Renal pelvis (tissue), 1 donor: ENCODE measurements at regions not wholly inside any gene's neighbourhood (a gene's known extent, or its start where the extent isn't known, plus 50 kb on each side); places are given as distances from the start of the nearest gene placed in this dataset.

ENCODE experiments used
- DNase-seq: peaks from one replicate; pipeline ENCODE4 v3.0.0-alpha.2; 2013

- DNase-seq, result peak; percentile 75
Observed at GRCh38 chr2:104702031-104702850, 151.7 kb upstream of the POU3F3 start.

DNA sequence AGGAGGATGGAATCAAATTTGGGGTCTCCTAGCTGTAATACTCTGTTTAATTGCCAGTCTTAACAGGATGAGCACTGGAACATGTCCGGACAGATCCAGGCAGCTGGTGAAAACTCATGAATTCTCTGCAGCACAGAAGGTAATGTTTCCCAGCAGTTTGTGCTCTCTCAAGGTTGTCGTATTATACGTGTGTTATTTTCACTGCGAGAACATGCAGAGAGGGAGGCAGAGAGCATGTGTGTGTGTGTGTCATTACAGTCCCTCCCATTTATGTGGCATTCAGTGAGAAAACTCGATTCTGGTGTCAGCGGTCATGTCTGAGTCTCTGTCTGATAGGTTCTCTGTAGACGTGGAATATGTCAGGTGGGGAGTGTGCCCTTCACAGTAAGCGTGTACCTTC is 150.2 kb upstream of the POU3F3 start:
- peak; percentile 8 for DNase-seq

GRCh38 chr2:104704496-104705245 is 149.2 kb upstream of the POU3F3 start:
- DNase-seq, result no peak

DNA sequence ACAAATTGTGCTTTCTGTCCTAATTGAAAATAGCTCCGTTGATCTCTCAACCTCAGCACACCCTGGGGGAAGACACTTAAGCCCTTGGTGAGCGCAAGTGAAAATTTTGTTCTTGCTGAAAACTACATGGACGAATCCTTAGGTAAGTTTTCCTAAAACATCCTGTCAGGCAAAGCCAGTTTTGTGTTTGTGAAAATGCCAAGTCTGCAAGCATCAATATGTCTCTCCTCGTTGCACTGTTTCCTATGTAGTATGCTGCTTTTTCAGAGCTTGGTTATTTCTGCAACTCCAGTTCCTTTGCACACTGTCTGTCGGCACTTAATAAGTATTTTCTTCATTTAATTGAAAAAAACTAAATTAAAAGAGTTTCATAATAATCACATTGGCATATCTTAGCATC is 146.9 kb upstream of the POU3F3 start:
- no peak for DNase-seq

DNA sequence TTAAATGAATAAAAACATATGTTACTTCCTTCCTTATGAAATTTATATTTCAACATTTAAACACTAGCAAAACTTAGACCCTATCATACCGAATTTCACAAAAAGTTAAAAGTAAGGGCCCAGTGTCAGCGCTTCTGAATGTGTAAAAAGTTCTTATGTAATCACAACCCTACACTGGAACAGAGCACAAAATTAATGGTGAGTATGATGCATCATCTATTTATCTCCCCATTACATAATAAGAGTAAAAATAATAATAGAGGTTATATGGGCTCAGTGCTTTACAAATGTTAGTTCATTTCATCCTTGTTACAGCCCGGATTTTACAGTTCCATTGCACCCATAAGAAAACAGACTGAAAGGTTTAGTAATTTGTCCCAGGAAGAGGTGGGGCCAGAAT is 144.9 kb upstream of the POU3F3 start:
- DNase-seq, result no peak

DNA sequence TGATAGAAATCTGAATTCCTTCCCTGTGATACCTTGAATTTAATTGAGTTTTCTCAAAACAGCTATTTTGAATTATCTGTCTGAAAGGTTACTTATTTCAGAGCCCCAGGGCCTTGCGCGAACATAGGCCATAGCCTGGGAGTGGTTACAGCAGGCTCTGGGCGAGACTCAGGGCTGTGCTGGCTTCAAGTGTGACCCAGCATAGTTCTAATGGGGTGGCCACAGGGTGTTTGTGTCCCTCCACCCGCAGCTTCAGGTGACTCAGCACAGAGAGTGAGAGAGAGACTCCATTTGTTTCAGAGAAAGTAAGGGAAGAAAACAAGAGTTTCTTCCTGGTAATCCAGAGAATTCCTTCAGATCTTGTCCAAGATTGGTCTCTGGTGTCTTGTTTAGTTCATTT is 137.9 kb upstream of the POU3F3 start:
- DNase-seq, result no peak

GRCh38 chr2:104733226-104733943 is 120.5 kb upstream of the POU3F3 start:
- no peak for DNase-seq

DNA sequence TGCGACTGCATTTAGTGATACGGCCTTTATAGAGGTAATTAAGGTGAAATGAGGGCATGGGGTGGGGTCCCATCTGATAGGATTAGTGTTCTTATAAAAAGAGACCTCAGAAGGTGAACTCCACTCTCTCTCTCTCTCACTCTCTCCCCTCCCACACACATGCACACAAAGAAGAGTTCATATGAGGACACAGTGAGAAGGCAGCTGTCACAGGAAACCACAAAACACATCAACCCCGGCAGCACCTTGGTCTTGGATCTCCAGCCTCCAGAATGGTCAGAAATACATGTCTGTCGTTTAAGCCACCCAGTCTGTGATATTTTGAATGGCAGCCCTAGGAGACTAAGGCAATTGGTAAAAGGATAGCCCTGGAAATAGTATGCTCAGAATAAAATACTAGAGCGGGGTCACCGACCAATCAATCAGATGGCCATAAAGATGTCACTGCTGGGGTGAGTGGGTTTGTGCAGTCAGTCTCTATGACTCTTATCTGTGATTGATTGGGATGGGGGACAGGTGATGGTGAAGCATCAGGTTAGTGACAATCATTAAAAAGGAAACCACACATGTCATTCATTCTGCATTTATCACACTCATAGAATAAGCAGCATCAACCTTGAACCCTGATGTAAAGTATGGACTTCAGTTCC is 118.9 kb upstream of the POU3F3 start:
- DNase-seq, result no peak

GRCh38 chr2:104736026-104736425 is 117.9 kb upstream of the POU3F3 start:
- no peak for DNase-seq

GRCh38 chr2:104741860-104742259 is 112.1 kb upstream of the POU3F3 start:
- no peak for DNase-seq

GRCh38 chr2:104744537-104744936 is 109.4 kb upstream of the POU3F3 start:
- no peak for DNase-seq

- no peak for DNase-seq
Observed at GRCh38 chr2:104745846-104746245, 108.1 kb upstream of the POU3F3 start.

- DNase-seq, result no peak
Observed at GRCh38 chr2:104746299-104746698, 107.6 kb upstream of the POU3F3 start.

DNA sequence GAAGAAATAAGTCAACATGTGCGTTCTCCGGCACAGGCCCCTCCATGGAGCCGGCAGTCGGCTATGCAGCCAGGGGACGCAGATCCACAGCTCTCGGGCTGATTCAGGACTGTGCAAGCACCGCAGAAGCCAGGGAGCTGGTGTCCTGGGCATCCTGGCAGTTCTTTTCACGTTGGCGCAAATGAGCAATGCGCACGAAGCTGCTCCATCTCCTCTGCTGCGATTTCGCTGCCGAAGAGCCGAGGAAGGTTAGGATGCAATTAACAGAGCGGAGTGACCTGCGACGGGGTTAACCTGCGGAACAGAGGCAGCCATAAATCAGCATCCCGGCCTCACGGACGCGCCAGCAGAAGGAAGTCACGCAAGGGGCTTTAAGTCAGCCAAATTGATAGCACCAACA is 107.1 kb upstream of the POU3F3 start:
- DNase-seq, result peak; percentile 49

GRCh38 chr2:104749856-104750460 is 104.0 kb upstream of the POU3F3 start:
- DNase-seq, result no peak

DNA sequence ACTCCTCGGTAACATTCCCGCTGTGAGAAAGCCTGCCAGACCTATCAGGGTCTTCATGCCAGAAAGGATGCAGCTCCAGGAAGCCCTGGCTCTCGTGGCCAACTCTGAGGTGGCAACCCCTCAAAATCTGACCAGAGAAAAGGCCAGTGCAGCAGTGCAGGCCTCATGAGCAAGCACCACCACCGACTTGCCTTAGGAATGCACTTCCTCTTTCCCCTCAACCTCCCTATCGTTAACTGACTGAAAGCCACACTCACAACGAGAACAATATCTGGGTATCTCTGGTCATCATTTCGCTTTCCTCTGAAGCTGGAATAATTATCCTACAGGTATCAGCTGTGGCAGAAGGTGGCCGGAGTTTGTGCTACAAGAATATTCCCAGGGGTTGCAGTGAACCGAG is 101.4 kb upstream of the POU3F3 start:
- DNase-seq, result no peak

GRCh38 chr2:104755026-104755878 is 98.7 kb upstream of the POU3F3 start:
- DNase-seq, result no peak

GRCh38 chr2:104756118-104756517 is 97.8 kb upstream of the POU3F3 start:
- no peak for DNase-seq

DNA sequence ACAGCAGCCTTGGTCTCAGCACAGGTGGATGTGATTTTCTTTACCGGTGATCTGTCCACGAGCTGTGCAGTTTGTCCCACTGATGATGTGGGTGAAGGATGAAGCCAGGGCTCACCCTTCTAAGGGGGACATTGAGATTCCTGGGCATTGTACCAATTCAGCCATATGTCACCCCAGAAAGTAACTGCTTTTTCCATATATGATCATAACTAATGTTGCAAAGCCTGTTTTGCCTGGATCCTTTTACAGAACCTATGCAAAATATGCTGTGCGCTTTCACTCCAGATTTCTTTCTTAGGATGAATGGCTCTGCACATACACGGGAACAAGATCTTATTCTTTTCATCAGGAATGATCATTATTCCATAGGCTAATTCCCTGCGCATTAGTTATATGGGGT is 96.9 kb upstream of the POU3F3 start:
- DNase-seq, result no peak

GRCh38 chr2:104758199-104758620 is 95.7 kb upstream of the POU3F3 start:
- no peak for DNase-seq

- DNase-seq, result no peak
Observed at GRCh38 chr2:104762031-104762430, 91.9 kb upstream of the POU3F3 start.
